A673 (cell line): ENCODE measurements at regions not wholly inside any gene's neighbourhood (a gene's known extent, or its start where the extent isn't known, plus 50 kb on each side); places are given as distances from the start of the nearest gene placed in this dataset.
"Not testable (repeated sequence)": the region's sequence is repeated elsewhere in the genome, so short reads cannot be mapped to it uniquely, and the experiment has no call there.

Experiments used
- BruUV-seq: library from RNA; stranded (reverse); fragments of 400-500 nt; replicated peaks from 2 replicates; lab custom pipeline; 2021; lab: Mats Ljungman, UMichigan
- CTCF ChIA-PET: fragments of 300-600 bp; sonication (Branson Sonifier 250); formaldehyde crosslinking; loops from one replicate; lab custom pipeline; 2022; ENCODE audit warnings: antibody characterized with exemption; lab: Charles Lee
- POLR2A ChIA-PET: fragments of 300-600 bp; sonication (Branson Sonifier 250); formaldehyde crosslinking; loops from one replicate; lab custom pipeline; 2022; ENCODE audit warnings: antibody characterized with exemption; ENCODE audit not compliant: low non-redundant PET; lab: Charles Lee
- DNase-seq: peaks from one replicate; pipeline ENCODE4 v3.0.0-alpha.2; 2015; ENCODE audit warnings: low spot score
- H3K27ac ChIP-seq: fragments of 200-600 bp; sonication (generic); 2 replicates; pipeline ENCODE4 v1.5.1; 2016; ENCODE audit warnings: mixed run types, low read depth, mild to moderate bottlenecking, mixed read lengths, antibody characterized with exemption, low read length; ENCODE audit not compliant: poor library complexity, severe bottlenecking
- H3K27me3 ChIP-seq: fragments of 200-600 bp; sonication (generic); replicated peaks from 2 replicates; pipeline ENCODE4 v1.6.1; 2017; ENCODE audit warnings: mixed run types, low read depth, mild to moderate bottlenecking, mixed read lengths, antibody characterized with exemption, low read length; ENCODE audit not compliant: insufficient read depth, poor library complexity
- H3K36me3 ChIP-seq: fragments of 200-600 bp; sonication (generic); 2 replicates; pipeline ENCODE4 v1.6.1; 2016; ENCODE audit warnings: mixed run types, mild to moderate bottlenecking, mixed read lengths, antibody characterized with exemption, low read length; ENCODE audit not compliant: insufficient read depth, poor library complexity, severe bottlenecking
- H3K4me1 ChIP-seq: fragments of 200-600 bp; sonication (generic); 2 replicates; pipeline ENCODE4 v1.6.1; 2017; ENCODE audit warnings: mixed run types, mild to moderate bottlenecking, mixed read lengths, antibody characterized with exemption, low read length; ENCODE audit not compliant: insufficient read depth, poor library complexity, severe bottlenecking
- H3K4me3 ChIP-seq: fragments of 200-600 bp; sonication (generic); 2 replicates; pipeline ENCODE4 v1.5.1; 2016; ENCODE audit warnings: low read depth, mixed run types, mild to moderate bottlenecking, mixed read lengths, low read length; ENCODE audit not compliant: poor library complexity, severe bottlenecking
- H3K9me3 ChIP-seq: fragments of 200-600 bp; sonication (generic); 2 replicates; pipeline ENCODE4 v1.6.1; 2016; ENCODE audit warnings: mixed run types, low read depth, mild to moderate bottlenecking, mixed read lengths, antibody characterized with exemption, low read length; ENCODE audit not compliant: poor library complexity, severe bottlenecking
- CTCF ChIP-seq: fragments of 300-800, 200-600 bp; sonication (generic); conservative IDR thresholded peaks from 2 replicates; pipeline ENCODE4 v1.5.1; 2017; ENCODE audit warnings: low read depth, mild to moderate bottlenecking, antibody characterized with exemption, low read length, moderate library complexity, mixed read lengths
- EZH2 ChIP-seq: fragments of 200-600 bp; sonication (generic); IDR thresholded peaks from 2 replicates; pipeline ENCODE4 v1.6.1; 2017; ENCODE audit warnings: borderline replicate concordance, low read depth, mild to moderate bottlenecking, mixed read lengths, antibody characterized with exemption, low read length; ENCODE audit not compliant: poor library complexity, severe bottlenecking
- intact Hi-C: fragments of 100-400 bp; cut with micrococcal nuclease; formaldehyde crosslinking; loops from one replicate; pipeline ENCODE4 v1.10.0; 2022; ENCODE audit not compliant: unreplicated experiment

GRCh38 chr6:103101267-103101666 is 1707.8 kb downstream of the GRIK2 start:
- H3K27ac ChIP-seq: no peak overlapping the region
- H3K9me3 ChIP-seq: no peaks in the 10 kb centered on the region
- TF ChIP-seq EZH2 (no peak), CTCF (no peak)
- no TSS peak for BruUV-seq
- H3K27me3 ChIP-seq: no peaks in the 10 kb centered on the region
- ChIA-PET CTCF (no interaction called here), POLR2A (no interaction called here)
- intact Hi-C loops: no loop called here
- DNase-seq: no peak
- H3K36me3 ChIP-seq: no peaks in the 10 kb centered on the region
- no peaks in the 10 kb centered on the region for H3K4me1 ChIP-seq
- H3K4me3 ChIP-seq: no peak overlapping the region

- POLR2A ChIA-PET, intact Hi-C loops: not testable (repeated sequence)
These were observed 1698.9 kb downstream of the GRIK2 start for GRCh38 chr6:103092414-103092813.

GRCh38 chr6:103085801-103086200 is 1692.3 kb downstream of the GRIK2 start:
- no TSS peak for BruUV-seq
- ChIA-PET CTCF (no interaction called here), POLR2A (no interaction called here)
- no peaks in the 10 kb centered on the region for H3K4me1 ChIP-seq
- TF ChIP-seq EZH2 (no peak), CTCF (no peak)
- no peak overlapping the region for H3K27ac ChIP-seq
- intact Hi-C loops: no loop called here
- no peaks in the 10 kb centered on the region for H3K9me3 ChIP-seq
- H3K36me3 ChIP-seq: no peaks in the 10 kb centered on the region
- no peak for DNase-seq
- no peaks in the 10 kb centered on the region for H3K27me3 ChIP-seq
- H3K4me3 ChIP-seq: no peak overlapping the region

More at GRCh38 chr6:103092414-103092813, 1698.9 kb downstream of the GRIK2 start:
- H3K27me3 ChIP-seq, BruUV-seq, H3K36me3 ChIP-seq, DNase-seq, H3K9me3 ChIP-seq, CTCF ChIA-PET, H3K4me3 ChIP-seq, H3K4me1 ChIP-seq, H3K27ac ChIP-seq: not testable (repeated sequence)

GRCh38 chr6:103081876-103082630 is 1688.5 kb downstream of the GRIK2 start:
- no peak overlapping the region for H3K4me3 ChIP-seq
- intact Hi-C loops: no loop called here
- no peak overlapping the region for H3K27ac ChIP-seq
- CTCF ChIA-PET: no interaction called here
- H3K4me1 ChIP-seq: no peaks in the 10 kb centered on the region
- TF ChIP-seq CTCF: no peak
- no peak for TF ChIP-seq EZH2
- no peaks in the 10 kb centered on the region for H3K36me3 ChIP-seq
- H3K27me3 ChIP-seq: no peaks in the 10 kb centered on the region
- no peak for DNase-seq
- H3K9me3 ChIP-seq: no peaks in the 10 kb centered on the region
- POLR2A ChIA-PET: no interaction called here
- BruUV-seq: no TSS peak
